HG03280 (cell line): ENCODE measurements at regions not wholly inside any gene's neighbourhood (a gene's known extent, or its start where the extent isn't known, plus 50 kb on each side); places are given as distances from the start of the nearest gene placed in this dataset.

ENCODE experiments used
- ATAC-seq: cut with Tn5 transposase; IDR thresholded peaks from one replicate; pipeline ENCODE4 v1.9.1; 2021; ENCODE audit warnings: mild to moderate bottlenecking, moderate library complexity; ENCODE audit not compliant: unreplicated experiment

GRCh38 chr9:103377667-103378066 lies 382.5 kb downstream of the CYLC2 start:
- no peak for ATAC-seq

- ATAC-seq: peak; percentile 87
Measured at GRCh38 chr9:103397868-103398600, 402.9 kb downstream of the CYLC2 start.

GRCh38 chr9:103399535-103399934 lies 404.4 kb downstream of the CYLC2 start:
- no peak for ATAC-seq

GRCh38 chr9:103407260-103407659 lies 412.1 kb downstream of the CYLC2 start:
- ATAC-seq: no peak

GRCh38 chr9:103410059-103410458 lies 414.9 kb downstream of the CYLC2 start:
- no peak for ATAC-seq

GRCh38 chr9:103427696-103428095 lies 432.6 kb downstream of the CYLC2 start:
- no peak for ATAC-seq

GRCh38 chr9:103430469-103430868 lies 435.3 kb downstream of the CYLC2 start:
- no peak for ATAC-seq

GRCh38 chr9:103431809-103432208 lies 436.7 kb downstream of the CYLC2 start:
- no peak for ATAC-seq

GRCh38 chr9:103444176-103444575 lies 449.0 kb downstream of the CYLC2 start:
- ATAC-seq: no peak

GRCh38 chr9:103458826-103459225 lies 463.7 kb downstream of the CYLC2 start:
- no peak for ATAC-seq

- ATAC-seq: no peak
Measured at GRCh38 chr9:103471241-103471640, 476.1 kb downstream of the CYLC2 start.

- no peak for ATAC-seq
Measured at GRCh38 chr9:103474156-103474555, 479.0 kb downstream of the CYLC2 start.

- ATAC-seq: no peak
Measured at GRCh38 chr9:103483471-103484096, 488.5 kb downstream of the CYLC2 start.

- ATAC-seq: no peak
Measured at GRCh38 chr9:103485138-103485537, 490.0 kb downstream of the CYLC2 start.

GRCh38 chr9:103514767-103515166 lies 519.6 kb downstream of the CYLC2 start:
- no peak for ATAC-seq

- ATAC-seq: no peak
Measured at GRCh38 chr9:103522409-103522808, 527.3 kb downstream of the CYLC2 start.

GRCh38 chr9:103530934-103531333 lies 535.8 kb downstream of the CYLC2 start:
- no peak for ATAC-seq

GRCh38 chr9:103533318-103533717 lies 538.2 kb downstream of the CYLC2 start:
- ATAC-seq: no peak

- ATAC-seq: no peak
Measured at GRCh38 chr9:103537426-103537825, 542.3 kb downstream of the CYLC2 start.

GRCh38 chr9:103545260-103545659 lies 548.8 kb upstream of the SMC2 start:
- no peak for ATAC-seq

GRCh38 chr9:103552712-103553111 lies 541.4 kb upstream of the SMC2 start:
- ATAC-seq: no peak

- ATAC-seq: no peak
Measured at GRCh38 chr9:103574056-103574455, 520.1 kb upstream of the SMC2 start.

GRCh38 chr9:103586721-103587120 lies 507.4 kb upstream of the SMC2 start:
- ATAC-seq: no peak
